K562 (cell line): ENCODE measurements at regions not wholly inside any gene's neighbourhood (a gene's known extent, or its start where the extent isn't known, plus 50 kb on each side); places are given as distances from the start of the nearest gene placed in this dataset.
A peak's percentile ranks its signal among the peaks of the same experiment; 100 is the strongest.

ENCODE experiments used
- ATAC-seq: fragments of 200-7000 bp; cut with Tn5 transposase; 3 replicates; pipeline ENCODE4 v1.9.1; 2020; ENCODE audit warnings: moderate library complexity
- BruUV-seq: library from RNA; stranded (reverse); fragments of 400-500 nt; replicated peaks from 2 replicates; lab custom pipeline; 2021; lab: Mats Ljungman, UMichigan
- CTCF ChIA-PET: fragments of 300-600 bp; formaldehyde crosslinking; extraction: SDS; loops from one replicate; lab custom pipeline; 2021; ENCODE audit warnings: low intra/inter-chr PET ratio; lab: Yijun Ruan, JAX
- POLR2A ChIA-PET: fragments of 300-600, 350-650 bp; sonication (Branson Sonifier 250); formaldehyde crosslinking; extraction: SDS; loops from one replicate; lab custom pipeline; 2021; ENCODE audit warnings: antibody characterized with exemption, inconsistent platforms; lab: Yijun Ruan, JAX
- DNase-seq, 4 experiments: peaks; one replicate each; pipeline versions ENCODE4 v3.0.0 to v3.0.0-alpha.2; 2011 to 2018; ENCODE audit warnings: low spot score in 3 of 4, mixed read lengths in 3 of 4; ENCODE audit errors: extremely low read depth in 1 of 4
- FAIRE-seq: peaks from 2 replicates; lab custom pipeline; 2011; peaks lifted over from hg19 to GRCh38; lab: Jason Lieb, UNC
- H2AFZ ChIP-seq: 2 replicates; pipeline ENCODE4 v1.6.0; 2011; ENCODE audit warnings: low read depth, low read length, control low read depth, inconsistent platforms
- H3K27ac ChIP-seq: fragments of 200-600 bp; 3 replicates; pipeline ENCODE4 v1.8.0; 2011; ENCODE audit warnings: low read depth, mild to moderate bottlenecking, control low read depth, inconsistent platforms, low read length, moderate library complexity, mixed read lengths; ENCODE audit errors: extremely low read depth
- H3K27me3 ChIP-seq, 2 experiments: fragments of 300-600 bp in 1 of 2; 2 replicates in 1 of 2; 3 replicates in 1 of 2; pipeline versions ENCODE4 v1.6.0 to v1.8.0; 2011; ENCODE audit warnings: inconsistent platforms in 2 of 2, low read length in 2 of 2, mild to moderate bottlenecking in 1 of 2, mixed read lengths in 1 of 2, moderate library complexity in 1 of 2; ENCODE audit not compliant: control insufficient read depth in 2 of 2, insufficient read depth in 2 of 2
- H3K36me3 ChIP-seq: fragments of 300-600 bp; 3 replicates; pipeline ENCODE4 v1.8.0; 2011; ENCODE audit warnings: mild to moderate bottlenecking, low read length, inconsistent platforms; ENCODE audit not compliant: control insufficient read depth, insufficient read depth
- H3K4me1 ChIP-seq, 2 experiments: fragments of 200-600 bp in 1 of 2; replicated peaks in 1 of 2; 2 replicates in 1 of 2; 3 replicates in 1 of 2; pipeline versions ENCODE4 v1.5.1 to v1.8.0; 2011; ENCODE audit warnings: inconsistent platforms in 2 of 2, low read length in 2 of 2, mild to moderate bottlenecking in 1 of 2, mixed read lengths in 1 of 2, moderate library complexity in 1 of 2; ENCODE audit not compliant: control insufficient read depth in 2 of 2, insufficient read depth in 2 of 2
- H3K4me2 ChIP-seq: 2 replicates; pipeline ENCODE4 v1.6.1; 2011; ENCODE audit warnings: low read length, control low read depth, inconsistent platforms, mixed read lengths; ENCODE audit not compliant: insufficient read depth
- H3K4me3 ChIP-seq: fragments of 200-600 bp; sonication (generic), shearing (Covaris generic); 2 replicates; pipeline ENCODE4 v1.5.1; 2016; ENCODE audit warnings: control low read depth, inconsistent platforms
- H3K79me2 ChIP-seq: fragments of 200-600 bp; 3 replicates; pipeline ENCODE4 v1.8.0; 2011; ENCODE audit warnings: low read length, inconsistent platforms; ENCODE audit not compliant: control insufficient read depth, insufficient read depth
- H3K9ac ChIP-seq, 2 experiments: 2 replicates each; pipeline versions ENCODE4 v1.6.0 to v1.6.1; 2011; ENCODE audit warnings: low read depth in 2 of 2, low read length in 2 of 2, control low read depth in 1 of 2, inconsistent platforms in 1 of 2, mild to moderate bottlenecking in 1 of 2, mixed read lengths in 1 of 2; ENCODE audit not compliant: insufficient read depth in 1 of 2
- H3K9me1 ChIP-seq: one replicate; pipeline ENCODE4 v1.6.0; 2011; ENCODE audit warnings: inconsistent platforms, mild to moderate bottlenecking, low read length, moderate library complexity; ENCODE audit not compliant: control insufficient read depth, insufficient read depth
- H3K9me3 ChIP-seq: replicated peaks from 2 replicates; pipeline ENCODE4 v1.5.1; 2011; ENCODE audit warnings: low read depth, low read length, inconsistent platforms; ENCODE audit not compliant: control insufficient read depth, insufficient read depth
- H4K20me1 ChIP-seq: replicated peaks from 2 replicates; pipeline ENCODE4 v1.6.1; 2011; ENCODE audit warnings: low read length, inconsistent platforms, mixed read lengths; ENCODE audit not compliant: control insufficient read depth, insufficient read depth
- ATF3 ChIP-seq, 2 experiments: fragments of 450-650 bp in 1 of 2; sonication (generic) in 1 of 2; formaldehyde crosslinking in 1 of 2; IDR thresholded peaks in 1 of 2; conservative IDR thresholded peaks in 1 of 2; 2 replicates each; pipeline versions ENCODE4 v1.6.1 to v1.8.1; 2016 to 2023; ENCODE audit warnings: mild to moderate bottlenecking in 2 of 2, moderate library complexity in 2 of 2, inconsistent platforms in 1 of 2, missing genetic modification reagents in 1 of 2
- ZNF398 ChIP-seq: fragments of 250-450 bp; sonication (Bioruptor Pico); IDR thresholded peaks from 2 replicates; pipeline ENCODE4 v1.8.0; 2021; ENCODE audit warnings: moderate library complexity, mild to moderate bottlenecking, inconsistent platforms
- WGBS: fragments of 100-300 bp; shearing (Covaris generic); methylation state at CpG from one replicate; pipeline ENCODE4 v1.1.6; 2016; ENCODE audit warnings: low coverage, mixed read lengths; ENCODE audit not compliant: insufficient coverage; ENCODE audit errors: missing lambda C conversion rate; 5-methylcytosine and 5-hydroxymethylcytosine counted together
- in situ Hi-C: fragments of 300-500 bp; cut with MboI; formaldehyde crosslinking; loops from 4 replicates; pipeline ENCODE4 v1.15.0; 2018; ENCODE audit warnings: inconsistent platforms, mixed read lengths
- intact Hi-C: fragments of 100-400 bp; cut with micrococcal nuclease; formaldehyde crosslinking; loops from 2 replicates; pipeline ENCODE4 v1.14.2; 2022

- WGBS = 43% methylated on average over 2 of the region's 2 CpGs
- Histone ChIP-seq H3K27me3 (no peaks in the 10 kb centered on the region), H2AFZ (peak overlapping the region; percentile 34), H3K4me2 (no peak overlapping the region), H3K79me2 (no peaks in the 10 kb centered on the region), H3K27ac (no peak overlapping the region), H4K20me1 (no peaks in the 10 kb centered on the region), H3K9ac (no peak overlapping the region), H3K9me3 (no peaks in the 10 kb centered on the region), H3K4me1 (peaks cover 0 to 7% of the 10 kb centered on the region in 2 experiments; a peak in 3 of 5 replicates), H3K36me3 (no peaks in the 10 kb centered on the region), H3K4me3 (no peak overlapping the region), H3K9me1 (no peaks in the 10 kb centered on the region)
- DNase-seq = no peak
- intact Hi-C loops (no loop called here), in situ Hi-C loops (no loop called here)
- ChIA-PET POLR2A (no interaction called here), CTCF (no interaction called here)
- no TSS peak for BruUV-seq
- FAIRE-seq = no peak
- no peak for TF ChIP-seq ZNF398 (CRISPR knock-in tag)
- peak; percentile 45; the same call in 1 of the 2 replicates for TF ChIP-seq ATF3 (IDR thresholded peaks at IDR 0.05)
- TF ChIP-seq ATF3 (CRISPR knock-in tag; conservative IDR thresholded peaks at IDR 0.05) = no peak
- ATAC-seq = no peak
Observed at GRCh38 chr7:10802526-10802925, 171.1 kb upstream of the PHF14 start.
